HepG2 (cell line): ENCODE measurements at regions not wholly inside any gene's neighbourhood (a gene's known extent, or its start where the extent isn't known, plus 50 kb on each side); places are given as distances from the start of the nearest gene placed in this dataset.

Experiments used
- ATAC-seq: fragments of 200-7000 bp; cut with Tn5 transposase; 3 replicates; pipeline ENCODE4 v1.9.1; 2020; ENCODE audit warnings: mild to moderate bottlenecking, moderate library complexity
- BruUV-seq: library from RNA; stranded (reverse); fragments of 400-500 nt; replicated peaks from 2 replicates; lab custom pipeline; 2021; lab: Mats Ljungman, UMichigan
- CTCF ChIA-PET: fragments of 300-600 bp; formaldehyde crosslinking; extraction: SDS; loops from one replicate; lab custom pipeline; 2021; ENCODE audit warnings: low total read pairs, inconsistent platforms, low intra/inter-chr PET ratio; lab: Yijun Ruan, JAX
- POLR2A ChIA-PET: fragments of 350-600 bp; sonication (Branson Sonifier 250); formaldehyde crosslinking; loops from one replicate; lab custom pipeline; 2020; ENCODE audit warnings: antibody characterized with exemption, inconsistent platforms; lab: Yijun Ruan, JAX
- DNase-seq: peaks from one replicate; pipeline ENCODE4 v3.0.0-alpha.2; 2015; ENCODE audit warnings: low spot score
- FAIRE-seq: peaks from 3 replicates; lab custom pipeline; 2011; peaks lifted over from hg19 to GRCh38; lab: Jason Lieb, UNC
- H2AFZ ChIP-seq: one replicate; pipeline ENCODE4 v1.6.1; 2011; ENCODE audit warnings: low read length, inconsistent platforms
- H3K27ac ChIP-seq: fragments of 300-600 bp; 3 replicates; pipeline ENCODE4 v1.8.0; 2011; ENCODE audit warnings: mixed run types, mild to moderate bottlenecking, mixed read lengths, low read length, inconsistent platforms; ENCODE audit not compliant: insufficient read depth; ENCODE audit errors: extremely low read length
- H3K27me3 ChIP-seq, 2 experiments: fragments of 200-600 bp in 1 of 2; 2 replicates in 1 of 2; 3 replicates in 1 of 2; pipeline versions ENCODE4 v1.6.0 to v1.8.0; 2011; ENCODE audit warnings: low read length in 2 of 2, mild to moderate bottlenecking in 2 of 2, moderate library complexity in 2 of 2, inconsistent platforms in 1 of 2; ENCODE audit not compliant: insufficient read depth in 2 of 2, control insufficient read depth in 1 of 2
- H3K36me3 ChIP-seq, 2 experiments: fragments of 200-600 bp in 1 of 2; replicated peaks in 1 of 2; 2 replicates in 1 of 2; 3 replicates in 1 of 2; pipeline versions ENCODE4 v1.5.1 to v1.8.0; 2011; ENCODE audit warnings: low read length in 2 of 2, inconsistent platforms in 1 of 2; ENCODE audit not compliant: insufficient read depth in 2 of 2, control insufficient read depth in 1 of 2
- H3K4me1 ChIP-seq: 2 replicates; pipeline ENCODE4 v1.5.1; 2012; ENCODE audit warnings: low read length, inconsistent platforms; ENCODE audit not compliant: insufficient read depth
- H3K4me2 ChIP-seq: 2 replicates; pipeline ENCODE4 v1.6.0; 2011; ENCODE audit warnings: low read depth, low read length, inconsistent platforms
- H3K4me3 ChIP-seq, 3 experiments: fragments of 200-600 bp in 1 of 3; sonication (generic), shearing (Covaris generic) in 1 of 3; replicated peaks in 1 of 3; 2 replicates each; pipeline ENCODE4 v1.5.1; 2011 to 2016; ENCODE audit warnings: low read length in 3 of 3, inconsistent platforms in 2 of 3, low read depth in 2 of 3, mild to moderate bottlenecking in 2 of 3, control low read depth in 1 of 3, mixed read lengths in 1 of 3; ENCODE audit not compliant: insufficient read depth in 1 of 3
- H3K79me2 ChIP-seq: one replicate; pipeline ENCODE4 v1.6.1; 2011; ENCODE audit warnings: low read length, inconsistent platforms; ENCODE audit not compliant: insufficient read depth
- H3K9ac ChIP-seq: 2 replicates; pipeline ENCODE4 v1.6.0; 2011; ENCODE audit warnings: mild to moderate bottlenecking, low read depth, low read length, inconsistent platforms; ENCODE audit not compliant: insufficient read depth
- H3K9me3 ChIP-seq: 2 replicates; pipeline ENCODE4 v1.5.1; 2012; ENCODE audit warnings: mild to moderate bottlenecking, low read length
- H4K20me1 ChIP-seq: 2 replicates; pipeline ENCODE4 v1.6.0; 2011; ENCODE audit warnings: inconsistent platforms, mild to moderate bottlenecking, low read length, moderate library complexity; ENCODE audit not compliant: insufficient read depth
- DR1 ChIP-seq: sonication (generic); formaldehyde crosslinking; IDR thresholded peaks from 2 replicates; pipeline ENCODE4 v1.8.0; 2021; ENCODE audit warnings: mild to moderate bottlenecking, missing genetic modification reagents, inconsistent platforms
- IKZF1 ChIP-seq: fragments of 450-650 bp; IDR thresholded peaks from 2 replicates; pipeline ENCODE4 v1.7.1; 2016
- PRMT3 ChIP-seq: sonication (generic); formaldehyde crosslinking; IDR thresholded peaks from 2 replicates; pipeline ENCODE4 v1.8.1; 2022; ENCODE audit warnings: low read depth, mild to moderate bottlenecking, moderate library complexity, missing genetic modification reagents, borderline replicate concordance
- RFX3 ChIP-seq: IDR thresholded peaks from 2 replicates; pipeline ENCODE4 v1.6.1; 2016; ENCODE audit warnings: missing biosample characterization, missing genetic modification reagents
- SRSF4 ChIP-seq: fragments of 200-400 bp; formaldehyde crosslinking; IDR thresholded peaks from one replicate; pipeline ENCODE4 v1.6.1; 2018; ENCODE audit warnings: mild to moderate bottlenecking, low read depth, low read length, moderate library complexity; ENCODE audit not compliant: poor library complexity, severe bottlenecking
- SRSF9 ChIP-seq: fragments of 200-400 bp; formaldehyde crosslinking; IDR thresholded peaks from 2 replicates; pipeline ENCODE4 v1.6.1; 2018; ENCODE audit warnings: borderline replicate concordance, mild to moderate bottlenecking, low read depth, low read length; ENCODE audit not compliant: insufficient read depth, poor library complexity, severe bottlenecking
- ZNF7 ChIP-seq: IDR thresholded peaks from 2 replicates; pipeline ENCODE4 v1.6.1; 2016; ENCODE audit warnings: missing biosample characterization, missing genetic modification reagents
- ZNF720 ChIP-seq: sonication (generic); formaldehyde crosslinking; IDR thresholded peaks from 2 replicates; pipeline ENCODE4 v1.4.0; 2020; ENCODE audit warnings: missing genetic modification reagents
- WGBS: methylation state at CpG from one replicate; pipeline ENCODE4 v1.1.6; 2017; ENCODE audit warnings: low lambda C conversion rate; 5-methylcytosine and 5-hydroxymethylcytosine counted together
- in situ Hi-C: cut with HindIII; loops from 2 replicates; pipeline ENCODE4 v1.10.0; 2017; ENCODE audit warnings: low pct_unique_long_range_greater_than_20kb; ENCODE audit not compliant: extremely low pct_ligation_motif_present
- intact Hi-C: fragments of 100-400 bp; cut with micrococcal nuclease; formaldehyde crosslinking; loops from one replicate; pipeline ENCODE4 v1.10.0; 2022; ENCODE audit not compliant: unreplicated experiment
- TF ChIP-seq, protein P1 (sequence below): sonication (generic); formaldehyde crosslinking; IDR thresholded peaks from 2 replicates; pipeline ENCODE4 v1.5.0; 2020; ENCODE audit warnings: missing genetic modification reagents
- TF ChIP-seq, protein P2 (sequence below): sonication (generic); IDR thresholded peaks from 2 replicates; pipeline ENCODE4 v1.6.1; 2016; ENCODE audit warnings: low read depth, borderline replicate concordance
- TF ChIP-seq, protein P3 (sequence below): fragments of 450-650 bp; IDR thresholded peaks from 2 replicates; pipeline ENCODE4 v1.6.1; 2016
- TF ChIP-seq, protein P4 (sequence below): sonication (generic); formaldehyde crosslinking; IDR thresholded peaks from 2 replicates; pipeline ENCODE4 v1.8.1; 2023; ENCODE audit warnings: missing genetic modification reagents, mild to moderate bottlenecking, borderline replicate concordance
- TF ChIP-seq, protein P5 (sequence below): sonication (generic); formaldehyde crosslinking; IDR thresholded peaks from 2 replicates; pipeline ENCODE4 v1.4.0; 2020; ENCODE audit warnings: missing genetic modification reagents, borderline replicate concordance
- TF ChIP-seq, protein P6 (sequence below): sonication (generic); formaldehyde crosslinking; IDR thresholded peaks from 2 replicates; pipeline ENCODE4 v1.9.0; 2022; ENCODE audit warnings: missing genetic modification reagents, mild to moderate bottlenecking, borderline replicate concordance

DNA sequence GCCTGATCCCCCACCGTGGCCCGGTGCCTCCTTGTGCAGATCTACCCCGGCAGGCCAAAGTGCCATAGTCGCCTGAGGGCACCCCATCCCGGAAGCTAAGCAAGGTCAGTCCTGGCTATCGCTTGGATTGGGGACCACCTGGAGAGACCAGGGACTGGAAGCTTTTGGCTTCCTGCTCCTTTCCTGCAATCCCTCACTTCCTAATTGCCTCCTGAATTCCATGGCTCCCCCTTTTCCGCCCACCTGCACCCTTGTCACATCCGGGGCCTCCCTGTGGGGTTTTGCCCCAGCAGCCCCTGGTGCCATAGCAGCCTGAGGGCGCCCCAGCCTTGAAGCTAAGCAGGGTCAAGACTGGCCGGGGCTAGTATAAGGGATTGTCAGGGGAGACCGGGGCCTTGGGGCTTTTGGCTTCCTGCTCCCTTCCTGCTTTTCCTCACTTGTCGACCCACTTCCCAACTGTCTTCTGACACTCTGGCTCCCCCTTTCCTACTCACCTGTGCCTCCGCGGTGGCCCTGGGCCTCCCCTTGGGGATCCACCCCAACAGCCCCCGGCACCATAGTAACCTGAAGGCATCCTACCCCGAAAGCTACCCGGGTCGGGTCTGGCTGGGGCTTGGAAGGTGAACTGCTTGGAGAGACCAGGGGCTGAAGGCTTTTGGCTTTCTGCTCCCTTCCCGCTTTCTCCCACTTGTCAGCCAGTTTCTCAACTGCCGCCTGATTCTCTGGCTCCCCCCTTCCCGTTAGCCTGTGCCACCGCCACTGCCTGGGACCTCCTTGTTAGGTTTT, 2293.6 kb downstream of the TP53TG3F start:
- 33% methylated on average over 21 of the region's 22 CpGs for WGBS
- ATAC-seq: no peak
- TF ChIP-seq ZNF7: no peak
- TF ChIP-seq, protein P1, sequence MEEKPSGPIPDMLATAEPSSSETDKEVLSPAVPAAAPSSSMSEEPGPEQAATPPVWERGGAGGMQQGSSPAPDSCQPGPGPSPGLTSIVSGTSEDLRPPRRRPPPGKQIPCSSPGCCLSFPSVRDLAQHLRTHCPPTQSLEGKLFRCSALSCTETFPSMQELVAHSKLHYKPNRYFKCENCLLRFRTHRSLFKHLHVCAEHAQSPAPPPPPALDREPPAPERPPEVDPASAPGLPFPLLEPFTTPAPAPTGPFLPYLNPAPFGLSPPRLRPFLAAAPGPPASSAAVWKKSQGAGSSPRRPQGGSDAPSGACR: no peak
- TF ChIP-seq, protein P2, sequence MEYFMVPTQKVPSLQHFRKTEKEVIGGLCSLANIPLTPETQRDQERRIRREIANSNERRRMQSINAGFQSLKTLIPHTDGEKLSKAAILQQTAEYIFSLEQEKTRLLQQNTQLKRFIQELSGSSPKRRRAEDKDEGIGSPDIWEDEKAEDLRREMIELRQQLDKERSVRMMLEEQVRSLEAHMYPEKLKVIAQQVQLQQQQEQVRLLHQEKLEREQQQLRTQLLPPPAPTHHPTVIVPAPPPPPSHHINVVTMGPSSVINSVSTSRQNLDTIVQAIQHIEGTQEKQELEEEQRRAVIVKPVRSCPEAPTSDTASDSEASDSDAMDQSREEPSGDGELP: no peak
- TF ChIP-seq, protein P3, sequence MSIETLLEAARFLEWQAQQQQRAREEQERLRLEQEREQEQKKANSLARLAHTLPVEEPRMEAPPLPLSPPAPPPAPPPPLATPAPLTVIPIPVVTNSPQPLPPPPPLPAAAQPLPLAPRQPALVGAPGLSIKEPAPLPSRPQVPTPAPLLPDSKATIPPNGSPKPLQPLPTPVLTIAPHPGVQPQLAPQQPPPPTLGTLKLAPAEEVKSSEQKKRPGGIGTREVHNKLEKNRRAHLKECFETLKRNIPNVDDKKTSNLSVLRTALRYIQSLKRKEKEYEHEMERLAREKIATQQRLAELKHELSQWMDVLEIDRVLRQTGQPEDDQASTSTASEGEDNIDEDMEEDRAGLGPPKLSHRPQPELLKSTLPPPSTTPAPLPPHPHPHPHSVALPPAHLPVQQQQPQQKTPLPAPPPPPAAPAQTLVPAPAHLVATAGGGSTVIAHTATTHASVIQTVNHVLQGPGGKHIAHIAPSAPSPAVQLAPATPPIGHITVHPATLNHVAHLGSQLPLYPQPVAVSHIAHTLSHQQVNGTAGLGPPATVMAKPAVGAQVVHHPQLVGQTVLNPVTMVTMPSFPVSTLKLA: no peak
- no peak for TF ChIP-seq RFX3 (CRISPR knock-in tag)
- no peak for TF ChIP-seq PRMT3 (CRISPR knock-in tag)
- TF ChIP-seq DR1 (CRISPR knock-in tag): no peak
- no peak for TF ChIP-seq SRSF9
- TF ChIP-seq, protein P4, sequence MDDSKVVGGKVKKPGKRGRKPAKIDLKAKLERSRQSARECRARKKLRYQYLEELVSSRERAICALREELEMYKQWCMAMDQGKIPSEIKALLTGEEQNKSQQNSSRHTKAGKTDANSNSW: no peak
- TF ChIP-seq, protein P5, sequence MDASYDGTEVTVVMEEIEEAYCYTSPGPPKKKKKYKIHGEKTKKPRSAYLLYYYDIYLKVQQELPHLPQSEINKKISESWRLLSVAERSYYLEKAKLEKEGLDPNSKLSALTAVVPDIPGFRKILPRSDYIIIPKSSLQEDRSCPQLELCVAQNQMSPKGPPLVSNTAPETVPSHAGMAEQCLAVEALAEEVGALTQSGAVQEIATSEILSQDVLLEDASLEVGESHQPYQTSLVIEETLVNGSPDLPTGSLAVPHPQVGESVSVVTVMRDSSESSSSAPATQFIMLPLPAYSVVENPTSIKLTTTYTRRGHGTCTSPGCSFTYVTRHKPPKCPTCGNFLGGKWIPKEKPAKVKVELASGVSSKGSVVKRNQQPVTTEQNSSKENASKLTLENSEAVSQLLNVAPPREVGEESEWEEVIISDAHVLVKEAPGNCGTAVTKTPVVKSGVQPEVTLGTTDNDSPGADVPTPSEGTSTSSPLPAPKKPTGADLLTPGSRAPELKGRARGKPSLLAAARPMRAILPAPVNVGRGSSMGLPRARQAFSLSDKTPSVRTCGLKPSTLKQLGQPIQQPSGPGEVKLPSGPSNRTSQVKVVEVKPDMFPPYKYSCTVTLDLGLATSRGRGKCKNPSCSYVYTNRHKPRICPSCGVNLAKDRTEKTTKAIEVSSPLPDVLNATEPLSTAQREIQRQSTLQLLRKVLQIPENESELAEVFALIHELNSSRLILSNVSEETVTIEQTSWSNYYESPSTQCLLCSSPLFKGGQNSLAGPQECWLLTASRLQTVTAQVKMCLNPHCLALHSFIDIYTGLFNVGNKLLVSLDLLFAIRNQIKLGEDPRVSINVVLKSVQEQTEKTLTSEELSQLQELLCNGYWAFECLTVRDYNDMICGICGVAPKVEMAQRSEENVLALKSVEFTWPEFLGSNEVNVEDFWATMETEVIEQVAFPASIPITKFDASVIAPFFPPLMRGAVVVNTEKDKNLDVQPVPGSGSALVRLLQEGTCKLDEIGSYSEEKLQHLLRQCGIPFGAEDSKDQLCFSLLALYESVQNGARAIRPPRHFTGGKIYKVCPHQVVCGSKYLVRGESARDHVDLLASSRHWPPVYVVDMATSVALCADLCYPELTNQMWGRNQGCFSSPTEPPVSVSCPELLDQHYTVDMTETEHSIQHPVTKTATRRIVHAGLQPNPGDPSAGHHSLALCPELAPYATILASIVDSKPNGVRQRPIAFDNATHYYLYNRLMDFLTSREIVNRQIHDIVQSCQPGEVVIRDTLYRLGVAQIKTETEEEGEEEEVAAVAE (CRISPR knock-in tag): no peak
- TF ChIP-seq ZNF720 (CRISPR knock-in tag): no peak
- TF ChIP-seq SRSF4: no peak
- TF ChIP-seq IKZF1: no peak
- TF ChIP-seq, protein P6, sequence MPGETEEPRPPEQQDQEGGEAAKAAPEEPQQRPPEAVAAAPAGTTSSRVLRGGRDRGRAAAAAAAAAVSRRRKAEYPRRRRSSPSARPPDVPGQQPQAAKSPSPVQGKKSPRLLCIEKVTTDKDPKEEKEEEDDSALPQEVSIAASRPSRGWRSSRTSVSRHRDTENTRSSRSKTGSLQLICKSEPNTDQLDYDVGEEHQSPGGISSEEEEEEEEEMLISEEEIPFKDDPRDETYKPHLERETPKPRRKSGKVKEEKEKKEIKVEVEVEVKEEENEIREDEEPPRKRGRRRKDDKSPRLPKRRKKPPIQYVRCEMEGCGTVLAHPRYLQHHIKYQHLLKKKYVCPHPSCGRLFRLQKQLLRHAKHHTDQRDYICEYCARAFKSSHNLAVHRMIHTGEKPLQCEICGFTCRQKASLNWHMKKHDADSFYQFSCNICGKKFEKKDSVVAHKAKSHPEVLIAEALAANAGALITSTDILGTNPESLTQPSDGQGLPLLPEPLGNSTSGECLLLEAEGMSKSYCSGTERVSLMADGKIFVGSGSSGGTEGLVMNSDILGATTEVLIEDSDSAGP (CRISPR knock-in tag): no peak

More for the DNA sequence above, 2293.6 kb downstream of the TP53TG3F start:
- H3K9ac ChIP-seq: no peak overlapping the region
- H3K9me3 ChIP-seq: peaks cover 100% of the 10 kb centered on the region
- H3K4me2 ChIP-seq: no peak overlapping the region
- POLR2A ChIA-PET: no interaction called here
- H3K27ac ChIP-seq: no peak overlapping the region
- H2AFZ ChIP-seq: no peak overlapping the region
- FAIRE-seq (no peak), DNase-seq (no peak)
- no peaks in the 10 kb centered on the region for H3K79me2 ChIP-seq
- no TSS peak for BruUV-seq
- no peaks in the 10 kb centered on the region for H3K27me3 ChIP-seq
- H3K4me1 ChIP-seq: no peaks in the 10 kb centered on the region
- H3K4me3 ChIP-seq: no peak overlapping the region
- intact Hi-C loops (no loop called here), in situ Hi-C loops (no loop called here)
- CTCF ChIA-PET: no interaction called here
- H3K36me3 ChIP-seq: no peaks in the 10 kb centered on the region
- H4K20me1 ChIP-seq: no peaks in the 10 kb centered on the region
